ENCODE measurements at regions not wholly inside any gene's neighbourhood (a gene's known extent, or its start where the extent isn't known, plus 50 kb on each side); places are given as distances from the start of the nearest gene placed in this dataset.
"Not testable (repeated sequence)": the region's sequence is repeated elsewhere in the genome, so short reads cannot be mapped to it uniquely, and the experiment has no call there.

GRCh38 chrX:144040793-144041192 is 156.9 kb downstream of the UBE2NL start:
- no peak overlapping the region for H2AFZ ChIP-seq (ENCODE audit: low read length)
- no peaks in the 10 kb centered on the region for H3K36me3 ChIP-seq (replicated peaks in 1 of 2; ENCODE audit: control insufficient read depth in 2 of 2, insufficient read depth in 2 of 2, low read length in 2 of 2)
- H3K23ac ChIP-seq (ENCODE audit: low read depth, low read length, poor library complexity): no peak overlapping the region
- H2BK5ac ChIP-seq (ENCODE audit: low read length): no peak overlapping the region
- H3K4me1 ChIP-seq (ENCODE audit: control insufficient read depth in 2 of 2, insufficient read depth in 1 of 2, low read depth in 1 of 2, low read length in 2 of 2): no peaks in the 10 kb centered on the region
- no peak overlapping the region for H2BK120ac ChIP-seq (ENCODE audit: low read depth, low read length)
- no peaks in the 10 kb centered on the region for H3K27me3 ChIP-seq (ENCODE audit: control insufficient read depth in 3 of 3, insufficient read depth in 3 of 3, low read depth in 1 of 3, low read length in 3 of 3)
- no peak overlapping the region for H3K18ac ChIP-seq (ENCODE audit: low read length)
- H2AK5ac ChIP-seq (ENCODE audit: low read depth, low read length): no peak overlapping the region
- no peak overlapping the region for H4K8ac ChIP-seq (ENCODE audit: low read depth, low read length)
- no peak overlapping the region for H3K27ac ChIP-seq (replicated peaks; ENCODE audit: low read length)
- H2BK12ac ChIP-seq (ENCODE audit: low read length): no peak overlapping the region
- H4K91ac ChIP-seq (ENCODE audit: low read depth, low read length, poor library complexity): no peak overlapping the region
- H3K14ac ChIP-seq (ENCODE audit: low read length): no peak overlapping the region
- H3K79me1 ChIP-seq (ENCODE audit: low read depth, low read length): no peaks in the 10 kb centered on the region
- H3K9ac ChIP-seq (ENCODE audit: low read depth, low read length, poor library complexity): no peak overlapping the region
- no peaks in the 10 kb centered on the region for H3K9me3 ChIP-seq (replicated peaks in 1 of 2; ENCODE audit: control insufficient read depth in 2 of 2, insufficient read depth in 1 of 2, low read depth in 1 of 2, low read length in 2 of 2)
- no peak overlapping the region for H3K4me2 ChIP-seq (ENCODE audit: insufficient read depth, low read length, poor library complexity, severe bottlenecking)
- H3K4ac ChIP-seq (ENCODE audit: low read length): no peak overlapping the region
- no peak overlapping the region for H3K4me3 ChIP-seq (ENCODE audit: low read length in 2 of 2)
- H2BK15ac ChIP-seq (ENCODE audit: low read length): no peak overlapping the region
- no CpG with 5 or more reads among the region's 2 CpGs for WGBS, 2 donors (ENCODE audit: extremely low coverage in 2 of 2, insufficient read length in 2 of 2, insufficient replicate concordance in 1 of 2)
- no peak for DNase-seq (ENCODE audit: low spot score)

GRCh38 chrX:144042271-144042670 is 158.4 kb downstream of the UBE2NL start:
- Histone ChIP-seq H3K18ac (ENCODE audit: low read length) (no peak overlapping the region), H3K4me1 (ENCODE audit: control insufficient read depth in 2 of 2, insufficient read depth in 1 of 2, low read depth in 1 of 2, low read length in 2 of 2) (no peaks in the 10 kb centered on the region), H4K8ac (ENCODE audit: low read depth, low read length) (no peak overlapping the region), H3K4ac (ENCODE audit: low read length) (no peak overlapping the region), H2BK15ac (ENCODE audit: low read length) (no peak overlapping the region), H2BK120ac (ENCODE audit: low read depth, low read length) (no peak overlapping the region), H2BK12ac (ENCODE audit: low read length) (no peak overlapping the region), H3K27me3 (ENCODE audit: control insufficient read depth in 3 of 3, insufficient read depth in 3 of 3, low read depth in 1 of 3, low read length in 3 of 3) (no peaks in the 10 kb centered on the region), H2BK5ac (ENCODE audit: low read length) (no peak overlapping the region), H3K4me2 (ENCODE audit: insufficient read depth, low read length, poor library complexity, severe bottlenecking) (no peak overlapping the region), H3K27ac (replicated peaks; ENCODE audit: low read length) (no peak overlapping the region), H2AK5ac (ENCODE audit: low read depth, low read length) (no peak overlapping the region), H3K9me3 (replicated peaks in 1 of 2; ENCODE audit: control insufficient read depth in 2 of 2, insufficient read depth in 1 of 2, low read depth in 1 of 2, low read length in 2 of 2) (no peaks in the 10 kb centered on the region), H3K4me3 (ENCODE audit: low read length in 2 of 2) (no peak overlapping the region), H2AFZ (ENCODE audit: low read length) (no peak overlapping the region), H3K14ac (ENCODE audit: low read length) (no peak overlapping the region), H3K36me3 (replicated peaks in 1 of 2; ENCODE audit: control insufficient read depth in 2 of 2, insufficient read depth in 2 of 2, low read length in 2 of 2) (no peaks in the 10 kb centered on the region), H3K9ac (ENCODE audit: low read depth, low read length, poor library complexity) (no peak overlapping the region), H4K91ac (ENCODE audit: low read depth, low read length, poor library complexity) (no peak overlapping the region), H3K79me1 (ENCODE audit: low read depth, low read length) (no peaks in the 10 kb centered on the region), H3K23ac (ENCODE audit: low read depth, low read length, poor library complexity) (no peak overlapping the region)
- no CpG with 5 or more reads among the region's 5 CpGs for WGBS, 2 donors (ENCODE audit: extremely low coverage in 2 of 2, insufficient read length in 2 of 2, insufficient replicate concordance in 1 of 2)
- no peak for DNase-seq (ENCODE audit: low spot score)

- no CpG with 5 or more reads among the region's 1 CpG for WGBS, 2 donors (ENCODE audit: extremely low coverage in 2 of 2, insufficient read length in 2 of 2, insufficient replicate concordance in 1 of 2)
- Histone ChIP-seq H3K9ac (ENCODE audit: low read depth, low read length, poor library complexity) (no peak overlapping the region), H2BK15ac (ENCODE audit: low read length) (no peak overlapping the region)
These were observed 191.6 kb downstream of the UBE2NL start for GRCh38 chrX:144075432-144075831.

GRCh38 chrX:144082237-144082636 is 198.4 kb downstream of the UBE2NL start:
- H3K36me3 ChIP-seq (replicated peaks in 1 of 2; ENCODE audit: control insufficient read depth in 2 of 2, insufficient read depth in 2 of 2, low read length in 2 of 2); H3K79me1 ChIP-seq (ENCODE audit: low read depth, low read length); H3K23ac ChIP-seq (ENCODE audit: low read depth, low read length, poor library complexity); H4K8ac ChIP-seq (ENCODE audit: low read depth, low read length); H2BK5ac ChIP-seq (ENCODE audit: low read length); H3K4me3 ChIP-seq (ENCODE audit: low read length in 2 of 2); H2AFZ ChIP-seq (ENCODE audit: low read length); H3K9ac ChIP-seq (ENCODE audit: low read depth, low read length, poor library complexity); H2BK12ac ChIP-seq (ENCODE audit: low read length); H4K91ac ChIP-seq (ENCODE audit: low read depth, low read length, poor library complexity); H3K18ac ChIP-seq (ENCODE audit: low read length); H3K27ac ChIP-seq (replicated peaks; ENCODE audit: low read length); H2AK5ac ChIP-seq (ENCODE audit: low read depth, low read length); H3K9me3 ChIP-seq (replicated peaks in 1 of 2; ENCODE audit: control insufficient read depth in 2 of 2, insufficient read depth in 1 of 2, low read depth in 1 of 2, low read length in 2 of 2); H3K4me2 ChIP-seq (ENCODE audit: insufficient read depth, low read length, poor library complexity, severe bottlenecking); H3K14ac ChIP-seq (ENCODE audit: low read length); DNase-seq (ENCODE audit: low spot score); H3K4me1 ChIP-seq (ENCODE audit: control insufficient read depth in 2 of 2, insufficient read depth in 1 of 2, low read depth in 1 of 2, low read length in 2 of 2); H3K4ac ChIP-seq (ENCODE audit: low read length); H3K27me3 ChIP-seq (ENCODE audit: control insufficient read depth in 3 of 3, insufficient read depth in 3 of 3, low read depth in 1 of 3, low read length in 3 of 3); H2BK15ac ChIP-seq (ENCODE audit: low read length); H2BK120ac ChIP-seq (ENCODE audit: low read depth, low read length): not testable (repeated sequence)
- no CpG with 5 or more reads among the region's 5 CpGs for WGBS, 2 donors (ENCODE audit: extremely low coverage in 2 of 2, insufficient read length in 2 of 2, insufficient replicate concordance in 1 of 2)

More at GRCh38 chrX:144075432-144075831, 191.6 kb downstream of the UBE2NL start:
- Histone ChIP-seq H3K23ac (ENCODE audit: low read depth, low read length, poor library complexity) (no peak overlapping the region), H2BK5ac (ENCODE audit: low read length) (no peak overlapping the region), H3K79me1 (ENCODE audit: low read depth, low read length) (no peaks in the 10 kb centered on the region), H2AFZ (ENCODE audit: low read length) (no peak overlapping the region), H2AK5ac (ENCODE audit: low read depth, low read length) (no peak overlapping the region), H3K36me3 (replicated peaks in 1 of 2; ENCODE audit: control insufficient read depth in 2 of 2, insufficient read depth in 2 of 2, low read length in 2 of 2) (no peaks in the 10 kb centered on the region), H3K27ac (replicated peaks; ENCODE audit: low read length) (no peak overlapping the region), H2BK12ac (ENCODE audit: low read length) (no peak overlapping the region), H3K14ac (ENCODE audit: low read length) (no peak overlapping the region), H3K9me3 (replicated peaks in 1 of 2; ENCODE audit: control insufficient read depth in 2 of 2, insufficient read depth in 1 of 2, low read depth in 1 of 2, low read length in 2 of 2) (no peaks in the 10 kb centered on the region), H3K27me3 (ENCODE audit: control insufficient read depth in 3 of 3, insufficient read depth in 3 of 3, low read depth in 1 of 3, low read length in 3 of 3) (no peaks in the 10 kb centered on the region), H3K4me1 (ENCODE audit: control insufficient read depth in 2 of 2, insufficient read depth in 1 of 2, low read depth in 1 of 2, low read length in 2 of 2) (no peaks in the 10 kb centered on the region), H3K4me3 (ENCODE audit: low read length in 2 of 2) (no peak overlapping the region), H4K8ac (ENCODE audit: low read depth, low read length) (no peak overlapping the region), H4K91ac (ENCODE audit: low read depth, low read length, poor library complexity) (no peak overlapping the region), H2BK120ac (ENCODE audit: low read depth, low read length) (no peak overlapping the region), H3K18ac (ENCODE audit: low read length) (no peak overlapping the region), H3K4me2 (ENCODE audit: insufficient read depth, low read length, poor library complexity, severe bottlenecking) (no peak overlapping the region), H3K4ac (ENCODE audit: low read length) (no peak overlapping the region)
- no peak for DNase-seq (ENCODE audit: low spot score)

Data from neuronal stem cell (in vitro differentiated cells).